CD1c-positive myeloid dendritic cell (primary cell): ENCODE measurements at regions not wholly inside any gene's neighbourhood (a gene's known extent, or its start where the extent isn't known, plus 50 kb on each side); places are given as distances from the start of the nearest gene placed in this dataset.
"Not testable (repeated sequence)": the region's sequence is repeated elsewhere in the genome, so short reads cannot be mapped to it uniquely, and the experiment has no call there.

Source experiments
- DNase-seq: peaks from one replicate; pipeline ENCODE4 v3.0.0-alpha.2; 2016; ENCODE audit errors: extremely low spot score

GRCh38 chr16:5220705-5221104 lies 123.1 kb upstream of the EEF2KMT start:
- no peak for DNase-seq

GRCh38 chr16:5216441-5217080 lies 119.0 kb upstream of the EEF2KMT start:
- no peak for DNase-seq

GRCh38 chr16:5215901-5216300 lies 118.3 kb upstream of the EEF2KMT start:
- no peak for DNase-seq

GRCh38 chr16:5214466-5214865 lies 116.9 kb upstream of the EEF2KMT start:
- DNase-seq: no peak

GRCh38 chr16:5212501-5212900 lies 114.9 kb upstream of the EEF2KMT start:
- not testable (repeated sequence) for DNase-seq

- peak; percentile 28 for DNase-seq
These were observed 110.4 kb upstream of the EEF2KMT start for GRCh38 chr16:5207862-5208498.

- DNase-seq: no peak
These were observed 109.5 kb upstream of the EEF2KMT start for GRCh38 chr16:5207001-5207523.

- no peak for DNase-seq
These were observed 108.9 kb upstream of the EEF2KMT start for GRCh38 chr16:5206331-5206990.

GRCh38 chr16:5205361-5206040 lies 107.9 kb upstream of the EEF2KMT start:
- no peak for DNase-seq

GRCh38 chr16:5203675-5204074 lies 106.1 kb upstream of the EEF2KMT start:
- not testable (repeated sequence) for DNase-seq

GRCh38 chr16:5200123-5200522 lies 102.5 kb upstream of the EEF2KMT start:
- DNase-seq: no peak

GRCh38 chr16:5196204-5196603 lies 98.6 kb upstream of the EEF2KMT start:
- DNase-seq: no peak

- DNase-seq: no peak
These were observed 96.3 kb upstream of the EEF2KMT start for GRCh38 chr16:5193861-5194260.

GRCh38 chr16:5188989-5189352 lies 91.4 kb upstream of the EEF2KMT start:
- no peak for DNase-seq

- no peak for DNase-seq
These were observed 90.9 kb upstream of the EEF2KMT start for GRCh38 chr16:5188318-5188988.

GRCh38 chr16:5187402-5187952 lies 89.9 kb upstream of the EEF2KMT start:
- no peak for DNase-seq

- DNase-seq: no peak
These were observed 88.8 kb upstream of the EEF2KMT start for GRCh38 chr16:5186381-5186903.

GRCh38 chr16:5176505-5176904 lies 78.9 kb upstream of the EEF2KMT start:
- DNase-seq: no peak

- DNase-seq: no peak
These were observed 77.7 kb upstream of the EEF2KMT start for GRCh38 chr16:5175266-5175665.

- no peak for DNase-seq
These were observed 68.9 kb upstream of the EEF2KMT start for GRCh38 chr16:5166486-5166885.

- DNase-seq: not testable (repeated sequence)
These were observed 67.8 kb upstream of the EEF2KMT start for GRCh38 chr16:5165429-5165828.
